CD4-positive, alpha-beta T cell treated with Interleukin-12 subunit alpha and Interleukin-12 subunit beta, for 1 hour (primary cell): ENCODE measurements at regions not wholly inside any gene's neighbourhood (a gene's known extent, or its start where the extent isn't known, plus 50 kb on each side); places are given as distances from the start of the nearest gene placed in this dataset.
"Not testable (repeated sequence)": the region's sequence is repeated elsewhere in the genome, so short reads cannot be mapped to it uniquely, and the experiment has no call there.

Experiments used
- DNase-seq: peaks from one replicate; pipeline ENCODE4 v3.0.0-alpha.2; 2020

DNA sequence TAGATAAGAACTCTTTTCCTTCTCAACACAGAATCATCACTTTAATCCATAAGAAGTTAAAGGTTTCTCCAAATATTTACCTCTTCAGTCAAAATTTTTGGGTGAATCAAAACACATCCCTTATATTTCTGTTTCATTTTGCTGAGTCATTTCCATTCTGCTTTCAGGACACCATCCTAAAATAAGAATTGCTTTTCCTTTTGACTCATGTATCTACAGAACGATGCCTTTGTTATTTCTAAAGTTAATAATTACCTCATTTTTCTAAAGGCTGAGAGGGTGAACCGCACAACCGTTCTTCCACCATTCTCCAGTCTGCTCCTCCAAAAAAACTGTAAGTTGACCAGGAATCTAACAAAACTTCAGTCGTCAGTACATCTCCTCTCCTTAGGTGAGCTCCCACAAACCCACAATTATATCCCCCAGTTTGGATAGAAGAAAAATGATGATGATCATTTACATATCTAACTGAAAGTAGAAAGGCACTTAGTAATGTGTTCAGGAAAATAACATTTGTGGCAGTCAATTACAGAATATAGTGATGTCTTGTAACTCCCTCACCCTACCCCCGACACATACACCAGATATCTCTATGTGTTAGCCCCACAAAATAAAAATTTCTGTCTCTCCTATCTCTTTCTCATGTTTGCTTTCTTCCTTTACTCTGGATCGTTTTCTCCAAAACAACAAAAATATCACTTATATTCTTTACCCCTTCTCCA is 162.5 kb downstream of the RAD51AP2 start:
- no peak for DNase-seq

- no peak for DNase-seq
Measured at GRCh38 chr2:17353263-17353662, 165.0 kb downstream of the RAD51AP2 start.

DNA sequence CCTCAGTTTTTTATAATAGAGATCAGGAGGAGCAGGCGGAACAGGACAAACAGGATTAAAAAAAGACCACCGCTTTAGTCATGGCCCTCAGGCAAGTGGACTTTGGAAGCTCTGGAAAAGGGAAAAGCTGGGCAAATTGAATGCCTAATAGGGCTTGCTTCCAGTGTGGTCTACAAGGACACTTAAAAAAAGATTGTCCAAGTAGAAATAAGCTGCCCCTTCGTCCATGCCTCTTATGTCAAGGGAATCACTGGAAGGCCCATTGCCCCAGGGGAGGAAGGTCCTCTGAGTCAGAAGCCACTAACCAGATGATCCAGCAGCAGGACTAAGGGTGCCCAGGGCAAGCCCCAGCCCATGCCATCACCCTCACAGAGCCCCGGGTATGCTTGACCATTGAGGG is 175.5 kb downstream of the RAD51AP2 start:
- not testable (repeated sequence) for DNase-seq

DNA sequence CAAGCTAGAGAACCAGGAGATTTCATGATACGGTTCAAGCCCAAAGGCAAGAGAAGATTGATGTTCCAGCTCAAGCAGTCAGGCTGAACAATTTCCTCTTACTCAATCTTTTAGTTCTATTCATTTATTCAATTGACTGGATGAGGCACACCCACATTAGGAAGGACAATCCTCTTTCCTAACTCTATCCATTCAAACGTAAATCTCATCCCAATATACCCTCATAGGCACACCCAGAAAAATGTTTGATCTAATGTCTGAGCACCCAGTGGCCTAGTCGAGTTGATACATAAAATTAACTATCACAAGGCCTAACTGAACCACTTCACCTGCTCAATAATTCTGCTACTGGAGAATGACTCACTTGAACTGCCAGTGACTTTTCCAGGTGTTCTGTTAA is 180.7 kb downstream of the RAD51AP2 start:
- DNase-seq, result no peak

- no peak for DNase-seq
Measured at GRCh38 chr2:17336458-17336857, 181.8 kb downstream of the RAD51AP2 start.

GRCh38 chr2:17334300-17334699 is 183.9 kb downstream of the RAD51AP2 start:
- no peak for DNase-seq

DNA sequence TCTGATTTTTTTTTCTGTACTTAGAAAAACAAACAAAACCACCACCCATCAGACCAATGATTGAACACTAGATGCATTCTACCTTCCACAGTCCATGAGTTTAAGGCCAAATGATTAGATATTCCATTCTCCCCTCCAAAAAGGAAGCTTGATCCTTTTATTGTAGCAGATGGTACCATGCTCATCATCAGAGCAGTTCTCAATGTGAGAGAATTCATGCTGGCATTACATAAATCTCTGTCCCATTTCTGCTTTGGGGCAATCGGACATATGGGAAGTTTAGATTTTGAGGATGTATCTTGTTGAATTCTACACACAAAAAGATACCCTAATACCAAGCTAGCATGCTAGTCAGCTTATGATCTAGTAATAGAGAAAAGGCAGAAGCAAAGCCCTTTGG is 186.6 kb downstream of the RAD51AP2 start:
- no peak for DNase-seq

DNA sequence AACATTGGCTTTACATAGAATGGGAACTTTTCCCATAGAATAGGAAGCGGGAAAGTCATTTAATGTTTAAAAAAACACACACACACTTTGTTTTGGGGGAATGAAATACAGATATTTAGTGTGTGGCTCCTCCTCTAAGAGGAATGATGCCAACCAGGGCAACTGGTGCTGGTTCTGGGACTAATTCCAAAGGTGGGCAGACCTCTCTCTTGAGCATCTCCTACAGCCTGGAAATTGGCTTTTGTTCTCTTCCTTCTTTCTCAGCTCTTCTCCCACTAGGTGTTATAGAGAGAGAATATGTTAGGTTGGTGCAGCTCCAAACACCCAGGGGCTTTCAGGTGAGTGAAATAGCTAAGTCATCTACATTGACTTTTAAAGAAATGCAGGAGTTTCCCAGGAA is 190.1 kb downstream of the RAD51AP2 start:
- no peak for DNase-seq

- DNase-seq, result no peak
Measured at GRCh38 chr2:17327649-17328048, 190.6 kb downstream of the RAD51AP2 start.

- DNase-seq, result no peak
Measured at GRCh38 chr2:17326717-17327116, 191.5 kb downstream of the RAD51AP2 start.

- DNase-seq, result no peak
Measured at GRCh38 chr2:17323697-17324096, 194.5 kb downstream of the RAD51AP2 start.

DNA sequence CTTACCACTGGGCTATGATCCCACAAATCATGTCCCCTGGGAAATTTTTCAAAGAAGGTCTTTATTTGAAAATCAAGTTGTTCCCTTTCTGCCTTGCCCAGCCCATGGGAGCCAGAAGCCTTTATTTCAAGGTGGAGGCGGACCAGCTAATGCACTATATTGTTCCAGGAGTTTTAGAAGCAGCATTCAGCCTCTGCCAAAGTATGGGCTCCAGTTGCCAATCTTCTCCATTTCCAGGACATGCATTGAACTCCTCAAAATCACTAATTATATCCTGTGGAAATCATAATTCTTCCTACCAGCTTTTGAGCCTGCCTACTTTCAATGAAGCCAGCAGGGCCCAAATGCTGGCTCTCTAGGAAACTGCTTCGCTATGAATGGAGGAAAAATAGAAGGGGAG is 195.8 kb downstream of the RAD51AP2 start:
- DNase-seq, result no peak

DNA sequence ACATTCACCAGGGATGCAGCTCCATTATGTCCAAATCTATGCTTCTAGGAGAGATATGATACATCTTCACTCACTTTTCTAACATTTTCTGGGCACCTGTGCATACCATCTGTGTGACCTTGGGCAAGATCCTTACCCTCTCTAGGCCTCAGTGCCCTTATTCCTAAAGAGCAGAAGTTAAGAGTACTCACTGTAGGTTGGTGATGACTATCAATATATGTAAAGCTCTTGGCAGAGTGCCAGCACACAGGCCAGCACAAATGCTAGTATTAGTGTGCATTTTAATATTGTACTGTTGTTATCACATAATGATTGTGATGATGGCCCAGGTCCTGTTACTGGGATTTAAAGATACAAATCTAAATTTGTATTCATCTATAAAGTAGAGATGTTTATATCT is 199.2 kb downstream of the RAD51AP2 start:
- no peak for DNase-seq

- no peak for DNase-seq
Measured at GRCh38 chr2:17318013-17318412, 200.2 kb downstream of the RAD51AP2 start.

DNA sequence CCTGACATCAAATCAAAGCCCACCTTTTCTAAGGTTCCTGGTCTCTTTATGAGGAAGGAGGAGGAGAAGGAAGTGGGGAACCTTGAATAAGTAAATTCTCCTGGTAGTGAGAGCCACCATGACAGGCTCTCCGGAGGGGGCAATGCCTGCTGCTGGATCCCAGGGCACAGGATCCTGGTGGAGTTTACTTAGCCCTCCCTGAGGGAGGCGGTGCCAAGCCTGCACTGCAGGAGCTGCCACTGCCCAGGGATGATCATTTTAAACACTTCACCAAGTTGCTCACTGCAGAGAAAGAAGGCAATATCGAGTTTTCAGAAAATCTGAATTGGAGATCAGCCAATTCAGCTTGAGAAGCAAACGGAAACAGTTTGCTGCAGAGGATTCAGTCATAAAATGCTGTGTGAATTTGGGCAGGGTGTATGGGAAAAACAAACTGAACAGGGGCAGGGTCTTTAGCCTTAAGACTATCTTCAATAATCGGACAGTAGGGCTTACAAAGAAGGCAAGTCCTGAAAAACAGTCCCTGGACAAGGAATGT is 200.7 kb downstream of the RAD51AP2 start:
- no peak for DNase-seq

- no peak for DNase-seq
Measured at GRCh38 chr2:17313261-17313660, 205.0 kb downstream of the RAD51AP2 start.

DNA sequence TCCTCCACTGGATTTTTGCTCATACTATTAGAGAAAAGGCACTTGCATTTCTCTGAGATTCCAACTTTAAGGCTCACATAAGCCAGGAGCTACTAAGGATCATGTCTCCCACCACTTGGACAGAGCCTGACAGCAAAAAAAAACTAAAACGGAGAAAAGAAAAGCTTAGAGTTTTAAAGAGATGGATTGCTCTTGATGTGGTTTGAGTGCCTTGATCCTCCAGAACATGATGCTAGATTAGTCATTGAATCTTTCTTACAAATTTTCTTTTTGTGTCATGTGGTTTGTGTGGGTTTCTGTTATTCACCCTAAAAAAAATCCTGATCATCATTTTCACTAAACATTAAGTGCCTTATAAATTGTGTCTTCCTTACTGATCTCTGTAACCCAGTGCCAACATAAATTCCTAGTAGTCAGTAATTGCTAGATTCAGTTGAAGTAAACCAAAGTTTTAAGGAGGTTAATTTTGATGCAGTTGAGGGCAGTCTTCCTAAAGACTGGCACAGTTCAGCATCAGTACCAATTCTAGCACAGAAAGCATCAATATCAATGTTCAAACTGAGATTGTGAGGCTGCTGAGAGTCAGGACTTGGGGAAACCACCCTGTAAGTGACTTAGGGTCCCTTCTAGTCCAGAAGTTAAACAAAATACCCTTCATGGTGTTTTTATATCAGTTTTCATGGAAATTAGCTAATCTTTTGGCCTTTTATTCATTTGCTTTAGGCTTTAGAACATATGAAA is 206.3 kb downstream of the RAD51AP2 start:
- DNase-seq, result no peak

- no peak for DNase-seq
Measured at GRCh38 chr2:17311106-17311619, 207.1 kb downstream of the RAD51AP2 start.

DNA sequence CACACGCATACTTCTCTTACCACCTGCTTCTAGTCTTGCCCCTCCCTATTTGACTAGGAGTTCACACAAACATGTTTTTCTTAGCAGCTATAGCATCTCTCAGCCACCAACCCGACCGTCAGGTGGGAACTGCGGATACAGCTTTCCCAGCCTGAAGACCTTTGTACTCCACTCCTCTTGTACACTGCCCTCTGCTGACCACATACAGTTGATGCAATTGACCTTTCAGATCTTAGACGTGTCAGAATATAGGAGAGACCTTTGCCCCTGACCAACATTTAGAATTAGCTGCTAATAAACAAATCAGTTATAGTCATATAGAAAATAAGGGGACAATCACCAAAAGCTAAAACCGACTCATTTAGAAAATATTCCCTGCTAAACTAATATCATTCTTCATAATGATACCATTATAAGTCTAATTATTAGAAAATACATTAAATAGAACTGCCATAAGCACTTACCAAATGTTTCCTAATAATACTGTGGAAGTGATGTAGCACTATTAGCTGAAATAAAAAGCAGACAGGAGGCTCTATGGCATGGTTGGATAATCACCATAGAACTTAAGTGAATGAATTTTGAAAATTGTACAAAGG is 208.4 kb downstream of the RAD51AP2 start:
- no peak for DNase-seq

GRCh38 chr2:17309181-17309580 is 209.1 kb downstream of the RAD51AP2 start:
- DNase-seq, result no peak

GRCh38 chr2:17306706-17307105 is 211.5 kb downstream of the RAD51AP2 start:
- no peak for DNase-seq

DNA sequence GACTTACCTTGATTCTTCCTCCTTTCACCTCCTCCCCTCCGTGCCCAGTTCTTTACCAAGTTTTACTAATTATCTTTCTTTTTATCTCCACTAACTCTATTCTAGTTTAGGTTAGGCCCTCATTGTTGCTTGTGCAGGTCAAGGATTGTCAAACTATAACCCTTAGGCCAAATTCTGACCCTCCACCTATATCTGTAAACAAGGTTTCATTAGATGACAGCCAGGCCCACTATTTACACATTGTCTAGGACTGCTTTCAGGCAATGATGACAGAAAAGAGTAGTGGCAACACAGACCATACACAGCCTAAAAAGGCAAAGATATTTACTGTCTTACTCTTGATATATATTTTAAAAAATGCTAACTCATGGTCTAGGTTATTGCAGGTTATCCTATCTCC is 212.0 kb downstream of the RAD51AP2 start:
- no peak for DNase-seq

GRCh38 chr2:17303521-17303920 is 214.7 kb downstream of the RAD51AP2 start:
- DNase-seq, result no peak

DNA sequence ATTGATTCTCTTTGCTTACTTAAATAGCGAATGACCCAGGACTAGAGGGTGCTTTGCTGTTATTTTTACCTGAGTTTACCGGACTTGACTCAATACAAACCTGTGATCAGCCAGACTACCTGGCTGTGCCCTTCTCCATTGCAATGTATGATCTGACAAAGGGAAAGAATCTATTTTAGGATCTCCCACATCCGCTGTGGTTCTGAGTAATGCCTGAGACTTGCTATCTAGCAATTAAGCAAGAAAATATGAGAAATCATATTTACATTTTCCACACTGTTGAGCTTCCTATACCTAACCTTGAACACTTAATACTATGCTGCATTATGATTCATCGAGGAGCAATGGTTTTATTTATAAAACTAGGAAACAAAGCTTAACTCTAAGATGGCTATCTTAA is 215.2 kb downstream of the RAD51AP2 start:
- no peak for DNase-seq
